ENCODE measurements at regions not wholly inside any gene's neighbourhood (a gene's known extent, or its start where the extent isn't known, plus 50 kb on each side); places are given as distances from the start of the nearest gene placed in this dataset.

DNA sequence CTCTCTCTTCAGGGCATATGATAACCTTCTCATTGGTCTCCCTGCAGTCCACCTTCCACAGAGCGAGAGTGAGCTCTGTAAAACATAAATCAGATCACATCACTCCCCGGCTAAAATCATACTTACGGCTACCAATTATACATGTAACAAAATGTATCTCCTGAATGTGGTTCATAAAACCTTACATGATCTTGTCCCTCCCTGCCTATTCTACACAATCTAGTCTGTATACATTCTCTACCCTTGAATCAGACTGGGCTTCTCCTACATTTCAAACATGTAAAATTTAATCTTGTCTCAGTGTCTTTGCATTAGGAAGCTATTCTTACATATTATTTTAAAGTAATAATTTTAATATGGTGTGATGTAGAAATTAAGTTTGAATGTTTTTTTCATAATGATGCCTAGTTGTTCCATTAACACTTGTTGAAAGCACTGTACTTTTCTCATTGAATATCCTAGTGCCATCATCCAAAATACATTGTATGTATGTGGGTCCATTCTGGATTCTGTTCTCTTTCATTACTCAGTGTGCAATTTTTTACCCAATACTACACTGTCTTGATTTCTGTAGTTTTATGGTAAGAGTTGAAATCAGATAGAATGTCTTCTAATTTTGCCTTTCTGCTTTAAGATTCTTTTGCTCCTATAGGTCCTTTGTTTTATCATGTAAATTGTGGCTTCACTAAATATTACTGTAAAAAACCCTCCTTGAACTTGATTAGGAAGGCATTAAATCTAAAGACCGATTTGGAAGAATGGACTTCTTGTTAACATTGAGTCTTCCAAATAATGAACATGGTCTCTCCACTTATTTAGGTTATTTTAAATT lies 403.3 kb upstream of the EPHA7 start:
- no peak for DNase-seq

GRCh38 chr6:93821953-93822352 lies 402.6 kb upstream of the EPHA7 start:
- no peak for DNase-seq

DNA sequence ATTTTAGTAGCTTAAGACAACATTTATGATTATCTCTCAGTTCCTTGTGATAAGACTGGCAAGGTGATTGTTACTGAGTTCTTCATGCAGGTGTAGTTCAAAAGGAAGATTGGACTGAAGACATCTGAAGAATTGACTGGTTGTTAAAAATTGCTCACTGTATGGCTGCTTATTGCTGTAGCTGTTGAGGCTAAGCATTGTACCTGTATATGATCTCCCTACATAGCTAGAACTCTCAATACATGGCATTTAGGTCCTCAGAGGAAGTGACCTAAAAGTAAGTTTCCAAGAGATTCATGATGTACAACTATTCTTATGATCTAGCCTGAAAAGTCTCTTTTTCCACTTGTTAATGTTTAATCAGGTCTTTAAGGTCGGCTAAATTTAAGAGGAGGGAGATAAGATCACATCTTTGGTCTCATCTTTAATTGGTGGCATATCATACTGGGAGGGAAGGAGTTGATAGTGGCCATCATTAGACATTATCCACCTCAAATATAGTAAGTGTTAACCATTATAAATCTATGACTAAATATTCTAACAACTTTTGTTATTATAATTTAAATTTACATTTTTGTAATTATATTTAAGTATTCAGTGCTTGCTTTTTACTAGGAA lies 401.2 kb upstream of the EPHA7 start:
- no peak for DNase-seq

- no peak for DNase-seq
Observed at GRCh38 chr6:93819189-93819588, 399.8 kb upstream of the EPHA7 start.

- DNase-seq: no peak
Observed at GRCh38 chr6:93817937-93818336, 398.6 kb upstream of the EPHA7 start.

GRCh38 chr6:93806409-93807270 lies 387.3 kb upstream of the EPHA7 start:
- DNase-seq: no peak

- no peak for DNase-seq
Observed at GRCh38 chr6:93801101-93801847, 381.9 kb upstream of the EPHA7 start.

DNA sequence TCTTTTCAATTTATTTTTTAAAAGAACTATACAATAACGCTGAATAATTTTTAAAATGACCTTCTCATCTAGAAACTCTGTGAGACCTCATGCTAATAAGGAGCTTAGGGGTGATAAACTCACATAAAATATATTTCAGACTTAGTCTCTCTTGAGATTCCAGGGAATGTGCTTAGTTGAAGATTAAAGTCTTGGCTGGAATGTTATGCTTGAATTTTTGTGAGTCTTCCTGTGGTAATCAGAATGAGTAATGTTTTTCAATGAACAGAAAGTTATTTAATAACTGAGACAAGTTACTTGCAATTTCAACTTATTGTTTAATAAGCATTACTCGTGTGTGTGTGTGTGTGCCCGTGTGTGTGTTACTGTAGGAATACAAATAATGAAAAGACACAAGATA lies 379.9 kb upstream of the EPHA7 start:
- DNase-seq: no peak

- no peak for DNase-seq
Observed at GRCh38 chr6:93794166-93794565, 374.8 kb upstream of the EPHA7 start.

GRCh38 chr6:93792746-93793145 lies 373.4 kb upstream of the EPHA7 start:
- no peak for DNase-seq

DNA sequence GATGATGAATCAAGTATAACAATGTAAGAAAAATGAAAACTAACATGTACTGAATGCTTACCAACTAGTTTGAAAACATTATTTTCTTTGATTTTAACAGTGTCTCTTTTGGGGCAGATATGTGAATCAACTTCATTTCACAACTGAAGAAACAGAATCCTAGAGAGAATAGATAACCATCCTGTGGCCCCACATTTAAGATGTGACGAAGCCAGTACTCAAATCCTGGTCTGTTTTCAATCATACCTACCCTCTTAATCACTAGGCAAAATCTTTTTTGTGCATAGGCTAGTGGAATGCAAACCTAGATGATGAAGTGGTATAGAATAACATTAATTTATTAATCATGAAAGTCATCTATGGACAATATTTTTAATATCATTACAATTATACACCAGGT lies 371.6 kb upstream of the EPHA7 start:
- DNase-seq: no peak

DNA sequence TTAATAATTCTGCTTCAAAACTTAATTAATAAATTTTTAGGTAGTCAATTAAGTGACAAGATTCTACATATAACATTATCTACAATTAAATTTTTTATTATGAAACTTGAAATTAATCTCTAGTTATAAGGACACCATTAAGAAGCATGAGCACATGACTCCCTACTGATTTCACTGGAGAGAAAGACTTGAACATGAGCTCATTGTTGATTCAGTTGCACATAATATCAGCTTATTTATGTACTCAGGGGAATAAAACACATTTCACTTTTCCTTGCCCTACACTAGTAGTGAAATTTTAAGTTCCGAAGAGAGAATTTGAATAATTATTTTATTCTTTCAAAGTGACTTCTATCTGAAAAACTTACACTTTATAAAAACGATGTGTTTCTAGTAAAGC lies 370.2 kb upstream of the EPHA7 start:
- DNase-seq: no peak

- no peak for DNase-seq
Observed at GRCh38 chr6:93787841-93788240, 368.5 kb upstream of the EPHA7 start.

DNA sequence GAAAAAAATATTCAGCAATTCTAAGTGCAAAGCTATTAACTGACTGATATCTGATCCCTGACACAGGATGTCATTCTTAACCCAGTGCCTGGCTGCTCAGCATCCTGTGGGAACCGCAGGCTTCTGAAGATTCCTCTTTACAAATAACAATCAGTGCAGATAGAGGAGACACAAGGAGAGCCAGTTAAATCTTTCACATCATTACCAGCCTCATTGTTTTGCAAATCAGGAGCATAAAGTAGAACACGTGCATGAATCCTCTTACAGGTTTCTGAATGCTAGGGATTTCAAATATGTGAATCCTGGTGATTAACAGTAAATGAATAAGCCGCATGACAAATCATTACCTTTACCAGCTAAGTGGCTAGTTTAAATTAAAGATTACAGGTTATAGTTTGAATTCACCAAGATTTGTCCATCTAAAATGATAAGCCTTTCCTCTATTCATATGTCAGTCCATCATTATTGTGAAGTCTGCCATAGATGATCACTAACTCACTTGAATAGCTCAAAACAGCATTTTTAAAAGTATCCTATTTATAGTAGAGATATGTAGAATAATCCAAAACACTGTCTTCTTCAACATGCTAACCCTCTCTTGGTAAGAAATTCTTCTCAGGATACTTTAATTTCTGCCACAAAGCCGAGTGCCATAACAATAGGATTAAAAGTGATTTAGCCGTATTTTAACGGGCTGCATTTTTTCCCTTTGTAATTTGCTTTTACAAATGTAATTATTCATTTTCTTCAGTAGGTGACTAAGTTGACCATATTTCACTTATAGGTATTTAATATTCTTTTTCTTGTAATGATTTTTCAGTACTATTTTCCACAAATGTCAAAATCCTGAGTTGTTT lies 367.3 kb upstream of the EPHA7 start:
- peak; percentile 33 for DNase-seq

DNA sequence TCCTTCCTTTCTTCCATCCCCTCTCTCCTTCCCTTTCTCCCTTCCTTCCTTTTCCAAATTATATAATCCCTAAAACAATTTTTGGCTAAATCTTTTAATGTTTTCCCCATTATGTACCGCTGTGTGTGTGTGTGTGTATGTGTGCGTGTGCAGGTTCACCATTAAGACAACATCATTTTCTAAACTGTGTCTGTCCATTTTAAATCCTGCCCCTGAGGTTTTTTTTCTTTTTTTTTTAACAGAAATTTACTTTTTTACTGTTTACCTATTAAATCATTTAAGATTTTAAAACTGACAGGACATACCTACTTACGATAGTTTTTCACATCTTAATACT lies 366.3 kb upstream of the EPHA7 start:
- DNase-seq: no peak

- DNase-seq: no peak
Observed at GRCh38 chr6:93784794-93785693, 365.7 kb upstream of the EPHA7 start.

- peak; percentile 5 for DNase-seq
Observed at GRCh38 chr6:93779086-93779841, 359.9 kb upstream of the EPHA7 start.

DNA sequence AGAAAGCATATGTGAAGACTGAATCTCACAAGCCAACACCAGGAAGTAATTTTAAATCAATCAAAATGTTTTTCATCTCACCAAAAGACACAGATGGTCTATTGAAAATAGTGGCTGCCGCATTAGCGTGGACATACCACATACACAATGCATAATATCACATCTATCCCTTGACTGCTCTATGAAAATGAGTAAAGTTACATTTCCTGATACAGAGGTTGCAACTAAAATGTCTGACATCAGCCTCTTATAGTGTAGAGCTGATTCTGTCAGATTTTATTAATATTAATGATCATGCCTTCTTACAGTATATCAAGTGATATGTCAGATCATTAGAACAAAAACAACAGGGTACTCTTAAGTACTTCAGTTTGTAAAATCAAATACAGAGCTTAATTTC lies 339.8 kb upstream of the EPHA7 start:
- DNase-seq: no peak

- DNase-seq: no peak
Observed at GRCh38 chr6:93751969-93752368, 332.6 kb upstream of the EPHA7 start.

DNA sequence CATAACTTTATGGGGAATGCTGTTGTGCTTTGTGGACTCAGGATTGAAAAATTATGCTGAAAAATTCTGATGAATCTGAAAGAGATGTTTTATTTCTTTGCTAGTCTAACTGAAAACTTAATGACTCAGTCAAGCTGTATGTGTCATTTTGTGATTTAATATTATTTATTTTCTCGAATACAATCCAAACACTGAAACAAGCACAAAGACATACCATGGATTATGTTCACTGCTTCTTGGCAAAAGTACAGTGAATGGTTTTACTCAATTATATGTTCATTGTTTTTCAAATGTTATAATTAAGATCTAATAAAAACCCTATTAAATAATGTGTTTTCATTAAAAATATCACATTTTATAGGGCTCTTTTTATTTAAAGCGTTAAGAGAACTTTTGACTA lies 330.6 kb upstream of the EPHA7 start:
- no peak for DNase-seq

Measured in NCI-H146 (cell line).